ENCODE measurements at regions not wholly inside any gene's neighbourhood (a gene's known extent, or its start where the extent isn't known, plus 50 kb on each side); places are given as distances from the start of the nearest gene placed in this dataset.

GRCh38 chr2:196399096-196399495 is 227.7 kb upstream of the STK17B start:
- TF ChIP-seq CTCF (IDR thresholded peaks at IDR 0.05) (no peak), POLR2A (IDR thresholded peaks at IDR 0.05) (no peak)
